ENCODE measurements at regions not wholly inside any gene's neighbourhood (a gene's known extent, or its start where the extent isn't known, plus 50 kb on each side); places are given as distances from the start of the nearest gene placed in this dataset.

- no peaks in the 10 kb centered on the region for H3K79me2 ChIP-seq (ENCODE audit: insufficient read depth, low read length)
- DNase-seq (ENCODE audit: low read depth, low spot score) (no peak), ATAC-seq (no peak)
- no peaks in the 10 kb centered on the region for H3K27me3 ChIP-seq (ENCODE audit: insufficient read depth, low read length)
- H3K27ac ChIP-seq (ENCODE audit: low read depth, low read length) = no peak overlapping the region
- no peak overlapping the region for H2AFZ ChIP-seq (ENCODE audit: low read depth, low read length, poor library complexity, severe bottlenecking)
- H3K4me2 ChIP-seq (ENCODE audit: low read length) = no peak overlapping the region
- POLR2A ChIA-PET = no interaction called here
- no peaks in the 10 kb centered on the region for H3K4me1 ChIP-seq (ENCODE audit: control insufficient read depth in 1 of 2, insufficient read depth in 2 of 2, low read length in 2 of 2)
- RAD21 ChIA-PET (ENCODE audit: low non-redundant PET in 1 of 2, low total read pairs in 2 of 2, uncharacterized antibody in 2 of 2, unreplicated experiment in 2 of 2) = no interaction called here
- H3K9ac ChIP-seq (ENCODE audit: low read length) = no peak overlapping the region
- no peaks in the 10 kb centered on the region for H4K20me1 ChIP-seq (ENCODE audit: insufficient read depth)
- CTCF ChIA-PET = no interaction called here
- intact Hi-C loops (cut with micrococcal nuclease) = no loop called here
- TF ChIP-seq YY1 (IDR thresholded peaks at IDR 0.05; ENCODE audit: extremely low read depth, insufficient replicate concordance, low read depth, low read length) (no peak), SIN3A (IDR thresholded peaks at IDR 0.05; ENCODE audit: low read depth) (no peak), JUND (IDR thresholded peaks at IDR 0.05) (no peak), CEBPB (IDR thresholded peaks at IDR 0.05; ENCODE audit: low read depth) (no peak), ZNF274 (IDR thresholded peaks at IDR 0.05; ENCODE audit: low read depth, low read length) (no peak), EGR1 (IDR thresholded peaks at IDR 0.05; ENCODE audit: low read depth) (no peak), CTCF (IDR thresholded peaks at IDR 0.05 in 2 of 3, conservative IDR thresholded peaks at IDR 0.05 in 1 of 3; ENCODE audit: borderline replicate concordance in 1 of 3, insufficient read depth in 1 of 3, low read depth in 2 of 3, low read length in 2 of 3) (no peak), FOSL1 (IDR thresholded peaks at IDR 0.05; ENCODE audit: low read depth) (no peak), EZH2 (IDR thresholded peaks at IDR 0.05) (no peak), RAD21 (IDR thresholded peaks at IDR 0.05; ENCODE audit: low read depth) (no peak), REST (IDR thresholded peaks at IDR 0.05; ENCODE audit: low read depth) (no peak), POLR2AphosphoS5 (IDR thresholded peaks at IDR 0.05; ENCODE audit: low read depth, low read length) (no peak), ZFX (IDR thresholded peaks at IDR 0.05) (no peak), SP1 (IDR thresholded peaks at IDR 0.05; ENCODE audit: low read depth) (no peak), POLR2A (IDR thresholded peaks at IDR 0.05; ENCODE audit: borderline replicate concordance, extremely low read depth, insufficient read depth, insufficient read length) (no peak), SRF (IDR thresholded peaks at IDR 0.05; ENCODE audit: low read depth) (no peak), CBX3 (IDR thresholded peaks at IDR 0.05; ENCODE audit: low read depth) (no peak), MAX (IDR thresholded peaks at IDR 0.05) (no peak), ELF1 (IDR thresholded peaks at IDR 0.05; ENCODE audit: borderline replicate concordance, low read depth) (no peak)
- no TSS peak for BruUV-seq (replicated peaks)
- H3K9me3 ChIP-seq (ENCODE audit: control insufficient read depth in 1 of 2, insufficient read depth in 1 of 2, low read depth in 1 of 2, low read length in 2 of 2) = peaks cover 0 to 6% of the 10 kb centered on the region in 2 experiments; a peak in 1 of 4 replicates
- no peaks in the 10 kb centered on the region for H3K9me2 ChIP-seq (ENCODE audit: insufficient read depth)
- H3K36me3 ChIP-seq (ENCODE audit: control insufficient read depth in 1 of 2, insufficient read depth in 2 of 2, low read length in 2 of 2) = no peaks in the 10 kb centered on the region
- H3K4me3 ChIP-seq (replicated peaks in 1 of 2; ENCODE audit: low read depth in 1 of 2, low read length in 2 of 2) = no peak overlapping the region
Measured at GRCh38 chr3:94356581-94356980, 293.7 kb downstream of the NSUN3 start.
